Ovary (tissue), 3 donors: ENCODE measurements at regions not wholly inside any gene's neighbourhood (a gene's known extent, or its start where the extent isn't known, plus 50 kb on each side); places are given as distances from the start of the nearest gene placed in this dataset.

Experiments
- CTCF ChIP-seq, 3 donors: fragments of 450-650 bp in 2 of 3; fragments of 200-600 bp in 1 of 3; IDR thresholded peaks; one replicate each; pipeline versions ENCODE4 v1.5.1 to v1.8.0; 2016 to 2022; ENCODE audit warnings: antibody characterized with exemption in 3 of 3, mild to moderate bottlenecking in 1 of 3
- POLR2A ChIP-seq: fragments of 450-650 bp; IDR thresholded peaks from one replicate; pipeline ENCODE4 v1.6.1; 2017; ENCODE audit warnings: antibody characterized with exemption, mild to moderate bottlenecking, moderate library complexity
- donor health status: DM: no; HTN: no; CAD: no.

GRCh38 chr9:20184541-20184940, 395.7 kb upstream of the SLC24A2 start:
- TF ChIP-seq POLR2A, result no peak
- TF ChIP-seq CTCF (IDR thresholded peaks at IDR 0.05), result no peak
